GM18873 (cell line): ENCODE measurements at regions not wholly inside any gene's neighbourhood (a gene's known extent, or its start where the extent isn't known, plus 50 kb on each side); places are given as distances from the start of the nearest gene placed in this dataset.

ENCODE experiments used
- ATAC-seq: cut with Tn5 transposase; IDR thresholded peaks from one replicate; pipeline ENCODE4 v1.9.1; 2021; ENCODE audit warnings: mild to moderate bottlenecking, moderate library complexity, moderate number of reproducible peaks; ENCODE audit not compliant: unreplicated experiment, low FRiP score

- no peak for ATAC-seq
Measured at GRCh38 chr3:59270209-59270608, 220.4 kb upstream of the CFAP20DC start.

- ATAC-seq: no peak
Measured at GRCh38 chr3:59268170-59268569, 218.3 kb upstream of the CFAP20DC start.

GRCh38 chr3:59267021-59267420 is 217.2 kb upstream of the CFAP20DC start:
- no peak for ATAC-seq

GRCh38 chr3:59266551-59266950 is 216.7 kb upstream of the CFAP20DC start:
- ATAC-seq: no peak

- no peak for ATAC-seq
Measured at GRCh38 chr3:59265566-59265965, 215.7 kb upstream of the CFAP20DC start.

GRCh38 chr3:59264366-59264765 is 214.5 kb upstream of the CFAP20DC start:
- no peak for ATAC-seq

- ATAC-seq: no peak
Measured at GRCh38 chr3:59263152-59263551, 213.3 kb upstream of the CFAP20DC start.

- ATAC-seq: peak; percentile 89
Measured at GRCh38 chr3:59262076-59262498, 212.3 kb upstream of the CFAP20DC start.

GRCh38 chr3:59261009-59261408 is 211.2 kb upstream of the CFAP20DC start:
- ATAC-seq: no peak

- ATAC-seq: no peak
Measured at GRCh38 chr3:59258550-59259260, 208.9 kb upstream of the CFAP20DC start.

GRCh38 chr3:59257506-59257905 is 207.7 kb upstream of the CFAP20DC start:
- no peak for ATAC-seq

GRCh38 chr3:59256230-59256629 is 206.4 kb upstream of the CFAP20DC start:
- ATAC-seq: no peak

- ATAC-seq: no peak
Measured at GRCh38 chr3:59254976-59255375, 205.2 kb upstream of the CFAP20DC start.

- ATAC-seq: no peak
Measured at GRCh38 chr3:59254433-59254832, 204.6 kb upstream of the CFAP20DC start.

- no peak for ATAC-seq
Measured at GRCh38 chr3:59253523-59253922, 203.7 kb upstream of the CFAP20DC start.

- ATAC-seq: no peak
Measured at GRCh38 chr3:59251869-59252268, 202.0 kb upstream of the CFAP20DC start.

GRCh38 chr3:59250600-59250999 is 200.8 kb upstream of the CFAP20DC start:
- ATAC-seq: no peak

GRCh38 chr3:59249698-59250361 is 200.0 kb upstream of the CFAP20DC start:
- no peak for ATAC-seq

GRCh38 chr3:59249004-59249403 is 199.2 kb upstream of the CFAP20DC start:
- no peak for ATAC-seq

GRCh38 chr3:59247402-59247841 is 197.6 kb upstream of the CFAP20DC start:
- ATAC-seq: no peak

- ATAC-seq: peak; percentile 43
Measured at GRCh38 chr3:59246719-59247401, 197.0 kb upstream of the CFAP20DC start.
